ENCODE measurements at regions not wholly inside any gene's neighbourhood (a gene's known extent, or its start where the extent isn't known, plus 50 kb on each side); places are given as distances from the start of the nearest gene placed in this dataset.
A peak's percentile ranks its signal among the peaks of the same experiment; 100 is the strongest.

- peaks cover 5% of the 10 kb centered on the region for H3K4me1 Mint-ChIP-seq
- H3K4me3 Mint-ChIP-seq = no peak overlapping the region
These were observed 1280.5 kb downstream of the OTOL1 start for GRCh38 chr3:162777118-162777517.

GRCh38 chr3:162780313-162780712 lies 1283.7 kb downstream of the OTOL1 start:
- H3K36me3 Mint-ChIP-seq (ENCODE audit: low read depth) = no peaks in the 10 kb centered on the region
- no peak for TF ChIP-seq CTCF (IDR thresholded peaks at IDR 0.05; ENCODE audit: unreplicated experiment in 3 of 3)
- no peaks in the 10 kb centered on the region for H3K9me3 Mint-ChIP-seq
- no peaks in the 10 kb centered on the region for H3K27me3 Mint-ChIP-seq (ENCODE audit: low read depth)
- H3K27ac Mint-ChIP-seq = no peak overlapping the region
- no peak overlapping the region for H3K4me3 Mint-ChIP-seq
- peaks cover 5% of the 10 kb centered on the region for H3K4me1 Mint-ChIP-seq

More at GRCh38 chr3:162777118-162777517, 1280.5 kb downstream of the OTOL1 start:
- Mint-ChIP-seq H3K36me3 (ENCODE audit: low read depth) (no peaks in the 10 kb centered on the region), H3K27me3 (ENCODE audit: low read depth) (no peaks in the 10 kb centered on the region), H3K9me3 (no peaks in the 10 kb centered on the region), H3K27ac (peak overlapping the region in 1 of 3 experiments; percentile 24)
- TF ChIP-seq CTCF (IDR thresholded peaks at IDR 0.05; ENCODE audit: unreplicated experiment in 3 of 3) = peak; percentile 17 to 38 (median 25)

GRCh38 chr3:162799910-162800309 lies 1303.3 kb downstream of the OTOL1 start:
- TF ChIP-seq CTCF (IDR thresholded peaks at IDR 0.05; ENCODE audit: unreplicated experiment in 3 of 3) = no peak
- no peak overlapping the region for H3K4me3 Mint-ChIP-seq
- no peaks in the 10 kb centered on the region for H3K27me3 Mint-ChIP-seq (ENCODE audit: low read depth)
- H3K36me3 Mint-ChIP-seq (ENCODE audit: low read depth) = no peaks in the 10 kb centered on the region
- no peaks in the 10 kb centered on the region for H3K4me1 Mint-ChIP-seq
- no peaks in the 10 kb centered on the region for H3K9me3 Mint-ChIP-seq
- no peak overlapping the region for H3K27ac Mint-ChIP-seq

- no peak for TF ChIP-seq CTCF (IDR thresholded peaks at IDR 0.05; ENCODE audit: unreplicated experiment in 3 of 3)
- Mint-ChIP-seq H3K4me3 (no peak overlapping the region), H3K9me3 (no peaks in the 10 kb centered on the region), H3K4me1 (no peaks in the 10 kb centered on the region), H3K36me3 (ENCODE audit: low read depth) (no peaks in the 10 kb centered on the region), H3K27me3 (ENCODE audit: low read depth) (no peaks in the 10 kb centered on the region), H3K27ac (no peak overlapping the region)
These were observed 1305.8 kb downstream of the OTOL1 start for GRCh38 chr3:162802228-162802965.

- H3K36me3 Mint-ChIP-seq (ENCODE audit: low read depth) = no peaks in the 10 kb centered on the region
- no peak overlapping the region for H3K4me3 Mint-ChIP-seq
- no peak overlapping the region for H3K27ac Mint-ChIP-seq
- TF ChIP-seq CTCF (IDR thresholded peaks at IDR 0.05; ENCODE audit: unreplicated experiment in 3 of 3) = no peak
- H3K27me3 Mint-ChIP-seq (ENCODE audit: low read depth) = no peaks in the 10 kb centered on the region
- no peaks in the 10 kb centered on the region for H3K9me3 Mint-ChIP-seq
- no peaks in the 10 kb centered on the region for H3K4me1 Mint-ChIP-seq
These were observed 1314.2 kb downstream of the OTOL1 start for GRCh38 chr3:162810776-162811175.

Measured in nephron (organoid).